ENCODE measurements at regions not wholly inside any gene's neighbourhood (a gene's known extent, or its start where the extent isn't known, plus 50 kb on each side); places are given as distances from the start of the nearest gene placed in this dataset.

DNA sequence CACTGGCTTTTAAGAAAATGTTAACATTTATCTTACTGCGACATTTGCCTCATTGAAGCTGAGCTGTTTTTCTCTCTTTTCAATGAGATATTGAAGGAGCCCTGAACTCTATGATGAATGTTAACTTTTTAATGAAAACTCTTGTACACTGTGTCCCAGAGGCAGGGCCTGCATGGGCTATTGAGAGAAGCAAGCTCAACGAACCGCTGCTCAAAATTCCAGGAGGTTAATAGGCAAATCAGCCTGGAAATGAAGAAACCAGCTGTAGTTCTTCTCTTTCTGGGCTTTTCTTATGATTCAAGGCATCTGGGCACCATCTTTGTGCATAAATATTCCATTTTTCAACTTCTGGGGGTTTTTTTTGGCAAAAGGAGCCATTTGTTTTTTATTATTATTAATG lies 168.4 kb upstream of the NPVF start:
- DNase-seq: no peak

DNA sequence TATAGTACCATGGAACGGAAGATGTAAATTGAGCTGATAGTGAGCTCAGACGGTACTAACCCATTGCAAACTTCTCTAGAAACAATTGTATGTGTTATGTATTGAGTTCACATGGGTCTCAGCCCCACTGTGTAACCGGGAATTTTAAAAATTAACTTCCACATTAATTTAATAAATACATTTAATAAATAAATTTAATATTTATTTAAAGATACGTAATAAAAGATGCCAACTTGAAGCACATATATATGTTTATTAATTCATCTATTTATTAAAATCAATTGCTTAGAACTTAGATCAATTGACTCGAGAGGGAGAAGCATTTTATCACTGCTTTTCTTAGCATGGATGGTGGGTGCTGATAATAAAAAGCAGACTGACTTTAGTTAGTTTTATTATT lies 170.1 kb upstream of the NPVF start:
- DNase-seq: no peak

- DNase-seq: no peak
Observed at GRCh38 chr7:25399000-25399750, 170.9 kb upstream of the NPVF start.

DNA sequence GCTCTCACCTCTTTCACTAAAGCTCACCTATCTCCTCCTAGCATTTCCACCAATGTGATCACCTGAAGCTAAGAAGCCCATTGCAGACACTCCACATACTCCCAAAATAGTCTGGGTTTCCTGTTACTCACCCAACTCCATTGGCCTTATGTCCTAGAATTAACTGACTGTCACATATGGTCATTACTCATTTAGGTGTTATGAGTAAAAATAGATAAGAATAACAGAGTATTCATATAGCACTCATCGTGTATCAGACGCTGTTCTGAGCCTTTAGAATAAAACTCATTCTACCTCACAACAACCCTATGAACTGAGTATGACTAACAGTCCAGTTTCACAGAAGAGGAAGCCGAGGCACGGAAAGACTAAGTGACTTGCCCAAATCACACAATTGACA lies 174.2 kb upstream of the NPVF start:
- no peak for DNase-seq

DNA sequence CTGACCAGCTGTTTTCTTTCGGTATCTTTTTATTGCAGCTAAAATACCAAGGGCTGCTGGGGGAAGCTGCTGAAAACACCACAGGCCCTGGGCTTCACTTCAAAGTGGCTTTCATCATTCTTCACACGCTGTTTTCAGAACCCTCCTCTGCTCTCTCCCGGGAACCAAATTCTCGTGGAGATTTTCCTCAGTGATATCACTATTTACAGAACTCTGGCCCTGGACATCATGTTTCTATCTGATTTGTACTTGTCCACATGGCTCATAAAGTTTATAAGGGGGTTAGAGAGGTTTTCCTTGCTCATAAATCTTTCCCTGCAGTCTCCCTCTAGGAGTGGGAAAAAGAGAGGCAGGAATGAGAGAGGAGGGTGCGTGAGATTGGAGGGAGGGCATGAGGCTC lies 177.4 kb upstream of the NPVF start:
- DNase-seq: no peak

DNA sequence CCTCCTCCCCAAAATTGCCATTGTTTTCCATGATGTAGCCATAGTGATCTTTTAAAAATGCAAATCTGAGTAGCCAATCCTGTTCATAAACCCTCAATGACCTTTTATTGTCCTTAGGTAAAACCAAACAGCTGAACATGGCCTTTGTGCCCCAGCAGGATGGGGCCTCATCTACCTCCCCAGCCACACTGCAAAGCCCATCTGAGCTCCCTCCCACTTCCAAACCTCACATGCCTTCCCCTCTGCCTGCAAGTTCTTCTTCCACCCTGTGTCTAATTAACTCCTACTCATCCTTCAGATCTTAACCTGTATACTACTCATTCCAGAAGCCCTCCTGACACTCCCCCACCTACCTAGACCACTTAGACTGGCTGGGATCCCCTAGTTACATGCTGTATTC lies 178.8 kb upstream of the NPVF start:
- DNase-seq: no peak

DNA sequence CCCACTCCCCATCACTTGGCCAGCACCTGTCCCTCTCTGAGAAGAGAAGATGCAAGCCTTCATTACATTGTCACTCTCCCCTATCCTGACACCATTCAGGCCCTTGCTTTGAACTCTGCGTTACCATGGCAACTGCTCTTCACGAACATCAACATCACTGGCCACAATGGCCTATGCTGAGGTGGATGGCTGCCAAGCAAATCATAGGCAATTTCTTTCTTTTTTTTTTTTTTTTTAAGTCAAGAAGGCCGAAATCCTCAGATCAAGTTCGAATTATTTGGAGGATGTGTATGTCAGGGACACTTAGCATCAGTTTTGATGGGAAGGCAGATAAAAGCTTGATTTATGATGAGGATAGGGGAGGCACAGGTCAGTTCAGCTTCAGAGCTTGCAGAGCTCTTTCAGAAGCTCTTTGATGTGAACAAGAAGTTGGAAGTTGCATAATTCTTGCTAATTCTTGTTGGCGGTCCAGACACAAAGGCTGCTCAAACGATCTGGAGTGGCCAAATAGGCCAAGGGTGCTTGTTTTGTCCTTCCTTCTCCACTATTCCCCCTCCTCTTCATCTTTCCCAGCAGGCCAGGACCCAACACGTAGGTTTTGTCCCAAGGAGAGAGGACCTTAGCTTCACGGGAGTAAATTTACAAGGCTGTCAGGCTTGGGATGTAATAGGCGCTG lies 179.9 kb upstream of the NPVF start:
- DNase-seq: no peak

DNA sequence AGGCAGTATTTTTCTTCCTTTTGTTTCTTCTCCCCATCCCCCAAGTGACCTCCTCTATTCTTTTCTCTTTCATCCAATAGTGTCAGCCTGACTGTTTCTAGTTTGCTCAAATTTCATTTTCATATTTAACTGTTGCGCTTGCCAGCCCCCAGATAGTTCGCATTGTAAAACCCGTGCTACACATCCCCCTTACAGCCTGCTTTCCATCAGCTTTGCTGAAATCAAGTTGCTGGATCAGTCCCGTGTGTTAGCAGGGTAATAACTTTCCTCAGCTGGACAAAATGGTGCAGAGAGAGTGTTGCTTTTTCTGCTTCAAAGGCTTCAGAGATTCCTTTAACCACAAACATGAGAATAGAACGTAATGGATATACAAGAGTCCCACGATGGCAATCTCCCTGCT lies 180.6 kb upstream of the NPVF start:
- DNase-seq: no peak

DNA sequence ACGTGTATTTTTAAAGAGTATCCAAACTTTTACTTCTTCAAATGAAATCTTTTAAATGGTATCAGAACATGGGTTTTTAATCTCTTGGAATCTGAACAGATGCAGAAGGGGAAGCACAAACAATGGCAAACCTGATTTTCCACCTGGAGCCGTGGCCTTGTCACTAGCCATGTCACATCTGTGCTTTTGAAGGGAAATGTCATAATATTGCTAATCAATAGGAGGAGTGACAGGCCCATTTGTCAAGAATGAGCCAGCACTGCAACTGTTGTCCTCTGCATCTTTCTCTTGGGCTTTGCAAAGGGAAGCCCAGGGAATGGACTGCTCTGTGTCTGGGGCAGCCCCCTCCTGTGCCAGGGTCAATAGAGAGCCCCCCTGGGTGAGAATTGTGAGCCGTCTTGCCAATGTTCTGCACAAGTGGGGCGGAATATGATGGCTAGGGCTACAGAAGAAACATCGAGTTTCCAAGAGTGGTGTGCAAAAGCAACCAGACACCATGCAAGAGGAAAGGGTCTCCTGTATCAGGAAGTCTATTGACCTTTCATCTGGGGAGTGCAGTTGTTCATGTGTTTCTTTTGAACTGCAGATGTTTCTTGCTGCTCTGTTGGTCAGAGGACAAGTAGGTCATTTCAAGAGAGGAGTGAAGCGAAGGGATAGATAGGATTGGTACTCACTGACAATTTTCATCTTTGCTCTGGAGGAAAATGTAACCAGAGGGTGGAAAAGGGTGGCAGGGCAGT lies 181.8 kb upstream of the NPVF start:
- DNase-seq: no peak

GRCh38 chr7:25420771-25421170 lies 192.5 kb upstream of the NPVF start:
- no peak for DNase-seq

DNA sequence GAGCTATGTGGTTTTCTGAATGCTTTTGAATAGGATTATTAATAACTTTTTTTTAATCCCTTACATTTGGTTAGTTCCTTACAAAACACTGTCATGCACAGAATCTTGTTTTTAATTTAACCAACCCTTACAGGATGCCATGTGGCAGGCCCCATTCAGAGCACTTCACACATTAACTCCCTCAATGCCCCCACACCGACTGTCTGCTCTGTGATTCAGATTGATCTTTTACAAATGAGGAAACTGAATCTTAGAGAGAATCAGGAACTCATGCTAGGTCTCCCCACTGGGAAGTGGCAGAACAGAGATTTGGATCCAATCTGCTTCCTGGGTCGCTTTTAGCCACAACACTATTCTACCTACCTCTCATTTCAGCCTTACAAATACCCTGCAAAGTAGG lies 195.8 kb upstream of the NPVF start:
- no peak for DNase-seq

- no peak for DNase-seq
Observed at GRCh38 chr7:25424855-25425254, 196.6 kb upstream of the NPVF start.

- no peak for DNase-seq
Observed at GRCh38 chr7:25427721-25428120, 199.4 kb upstream of the NPVF start.

DNA sequence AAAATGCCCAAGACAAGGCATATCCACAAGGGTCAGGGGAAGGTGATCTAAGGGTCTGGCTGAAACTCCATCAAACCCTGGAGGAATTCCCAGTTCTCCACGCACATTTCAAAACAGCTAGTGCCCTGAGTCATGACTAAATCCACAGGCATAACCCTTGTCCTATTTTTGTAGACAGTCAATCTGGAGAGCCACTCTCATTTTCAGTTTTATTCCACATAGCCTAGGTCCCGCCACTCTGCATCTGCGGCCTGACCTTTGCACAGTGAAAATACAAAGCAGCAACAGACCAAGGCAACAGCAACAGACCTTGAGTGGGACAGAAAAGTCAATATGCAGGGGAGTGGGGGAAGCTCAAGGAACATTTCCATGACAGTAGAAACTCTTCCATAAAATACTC lies 201.4 kb upstream of the NPVF start:
- no peak for DNase-seq

- no peak for DNase-seq
Observed at GRCh38 chr7:25430200-25430931, 202.1 kb upstream of the NPVF start.

GRCh38 chr7:25431956-25432450 lies 203.7 kb upstream of the NPVF start:
- no peak for DNase-seq

GRCh38 chr7:25432807-25433206 lies 204.5 kb upstream of the NPVF start:
- DNase-seq: no peak

GRCh38 chr7:25436413-25436812 lies 208.1 kb upstream of the NPVF start:
- DNase-seq: no peak

DNA sequence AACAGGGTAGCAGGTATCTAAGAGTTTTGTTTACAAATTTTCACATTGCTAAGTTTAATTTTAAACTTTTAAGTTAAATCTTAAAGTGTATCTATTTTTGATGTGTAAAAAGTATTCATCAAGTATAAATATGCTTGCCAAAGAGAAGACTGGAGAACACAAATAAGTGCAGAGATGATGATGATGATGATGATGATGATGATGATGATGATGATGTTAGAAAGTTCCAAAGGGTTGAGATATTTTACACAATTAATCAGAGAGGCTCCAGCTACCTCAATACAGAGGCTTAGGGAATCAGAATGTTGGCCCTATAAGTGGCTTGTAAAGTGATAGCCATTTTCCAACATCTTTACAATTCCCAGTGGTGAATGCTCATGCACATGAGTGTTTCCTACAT lies 209.0 kb upstream of the NPVF start:
- no peak for DNase-seq

DNA sequence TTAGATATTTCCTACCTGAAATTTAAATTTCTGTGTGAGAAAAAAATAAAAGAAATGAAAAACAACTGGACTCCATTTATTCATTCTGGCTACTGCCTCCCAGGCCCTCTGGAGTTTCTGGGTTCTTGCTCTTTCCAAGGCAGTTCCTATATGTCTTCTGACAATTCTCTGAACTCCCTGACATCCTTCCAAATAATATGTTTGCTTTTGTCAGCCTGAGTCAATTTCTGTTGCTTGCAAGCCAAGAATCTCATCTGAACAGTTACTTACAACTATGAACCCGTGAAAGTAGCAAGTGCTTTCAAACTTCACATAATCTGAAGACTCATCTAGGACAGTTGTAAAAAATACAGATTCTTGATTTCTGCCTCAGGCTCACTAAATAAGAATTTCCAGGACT lies 216.7 kb upstream of the NPVF start:
- DNase-seq: no peak

DNA sequence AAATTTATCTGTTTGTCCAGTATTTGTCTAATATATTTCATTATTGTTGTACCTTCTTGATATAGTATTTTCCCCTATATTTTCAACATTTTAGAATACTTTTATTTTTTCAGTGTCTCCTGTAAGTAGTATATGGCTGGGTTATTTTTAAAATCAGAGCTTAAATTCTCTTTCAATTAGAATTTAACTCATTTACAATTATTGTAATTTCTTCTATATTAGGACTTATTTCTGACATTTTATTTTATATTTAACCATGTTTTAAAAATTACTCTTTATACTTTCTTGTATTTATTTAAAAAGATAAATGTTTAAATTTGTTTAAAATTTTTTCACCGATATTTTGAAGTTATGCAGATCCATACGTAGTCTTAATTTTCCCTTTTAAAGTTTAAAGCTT lies 220.0 kb upstream of the NPVF start:
- DNase-seq: no peak

- no peak for DNase-seq
Observed at GRCh38 chr7:25454020-25454419, 225.7 kb upstream of the NPVF start.

DNA sequence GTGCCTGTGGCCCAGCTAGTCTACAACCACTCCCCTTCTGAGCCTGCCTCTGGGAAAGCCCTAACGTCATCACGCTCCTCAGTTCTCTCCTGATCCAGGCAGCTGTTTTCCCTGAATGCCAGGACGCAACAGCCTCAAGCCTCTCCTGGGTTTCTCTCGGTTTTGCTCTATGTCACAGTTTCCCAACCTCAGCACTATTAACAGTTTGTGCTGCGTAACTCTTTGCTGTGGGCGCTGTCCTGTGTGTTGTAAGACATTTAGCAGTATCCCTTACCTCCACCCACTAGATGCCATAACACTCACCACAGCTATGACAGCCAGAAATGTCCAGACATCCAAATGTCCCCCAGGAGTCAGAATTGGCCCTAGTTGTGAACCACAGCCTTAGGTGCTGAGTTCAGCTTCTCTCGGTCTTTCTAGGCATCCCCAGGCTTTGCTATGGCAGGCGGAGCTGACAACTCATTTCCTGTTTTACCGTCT lies 226.3 kb upstream of the NPVF start:
- no peak for DNase-seq
